ENCODE measurements at regions not wholly inside any gene's neighbourhood (a gene's known extent, or its start where the extent isn't known, plus 50 kb on each side); places are given as distances from the start of the nearest gene placed in this dataset.

DNA sequence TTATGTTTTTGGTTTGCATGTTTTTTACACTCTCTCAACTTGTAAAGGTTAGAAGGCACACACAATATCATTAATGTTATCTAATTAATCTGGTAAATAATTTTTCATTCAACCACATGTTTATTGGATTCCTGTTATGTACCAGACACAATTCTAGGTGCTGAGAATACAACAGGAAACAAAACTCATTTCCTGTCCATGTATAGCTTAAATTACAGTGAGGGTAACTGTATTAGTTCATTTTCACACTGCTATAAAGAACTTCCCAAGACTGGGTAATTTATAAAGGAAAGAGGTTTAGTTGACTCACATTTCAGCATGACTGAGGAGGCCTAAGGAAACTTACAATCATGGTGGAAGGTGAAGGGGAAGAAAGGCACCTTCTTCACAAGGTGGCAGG is 270.5 kb downstream of the TRIB2 start:
- Histone ChIP-seq H3K4me1 (ENCODE audit: control insufficient read depth, insufficient read depth, low read length) (no peaks in the 10 kb centered on the region), H3K27ac (ENCODE audit: low read length) (no peak overlapping the region), H3K9me3 (ENCODE audit: control insufficient read depth, insufficient read depth, low read depth, low read length) (no peaks in the 10 kb centered on the region), H3K4me3 (ENCODE audit: low read depth in 2 of 2, low read length in 2 of 2) (no peak overlapping the region), H3K36me3 (ENCODE audit: control insufficient read depth, insufficient read depth, low read length) (no peaks in the 10 kb centered on the region), H3K27me3 (ENCODE audit: control insufficient read depth, insufficient read depth, low read length) (no peaks in the 10 kb centered on the region)
- intact Hi-C loops (cut with micrococcal nuclease; ENCODE audit: unreplicated experiment), result no loop called here
- no peak for TF ChIP-seq TCF7L2 (IDR thresholded peaks at IDR 0.05; ENCODE audit: low read depth, low read length)
- no peak for TF ChIP-seq SIN3A (IDR thresholded peaks at IDR 0.05; ENCODE audit: borderline replicate concordance, insufficient read depth, low read depth, low read length)
- TF ChIP-seq POLR2AphosphoS5 (IDR thresholded peaks at IDR 0.05; ENCODE audit: low read depth, low read length), result no peak
- TF ChIP-seq REST (IDR thresholded peaks at IDR 0.05; ENCODE audit: insufficient read depth in 1 of 2, low read depth in 2 of 2, low read length in 1 of 2), result no peak
- no peak for TF ChIP-seq CTCF (IDR thresholded peaks at IDR 0.05)
- ATAC-seq (no peak), DNase-seq (ENCODE audit: low read depth, low spot score) (no peak)
- POLR2A ChIA-PET, result no interaction called here
- CTCF ChIA-PET, result no interaction called here
- in situ Hi-C loops (cut with HindIII; ENCODE audit: low pct_unique_long_range_greater_than_20kb, low sequenced_read_pairs), result no loop called here
- no TSS peak for BruUV-seq (replicated peaks)

DNA sequence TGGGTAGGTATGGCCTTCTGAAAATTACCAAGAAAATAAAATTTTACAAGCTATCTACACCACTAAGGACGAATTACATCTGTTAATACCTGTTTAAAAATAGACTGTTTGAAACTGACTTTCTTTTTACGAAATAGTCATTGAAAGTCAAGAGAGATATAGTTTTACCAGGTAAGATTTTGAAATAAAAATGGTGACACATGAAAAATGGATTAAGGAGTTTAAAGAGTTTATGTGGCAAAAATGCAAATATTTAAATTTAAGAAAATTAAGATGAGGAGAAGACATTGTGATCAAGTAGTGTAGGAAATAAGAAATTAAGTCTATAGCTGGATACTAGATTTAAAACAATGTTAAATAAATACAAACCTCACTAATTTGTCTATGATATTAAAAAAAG is 271.5 kb downstream of the TRIB2 start:
- Histone ChIP-seq H3K27ac (ENCODE audit: low read length) (no peak overlapping the region), H3K4me3 (ENCODE audit: low read depth in 2 of 2, low read length in 2 of 2) (no peak overlapping the region), H3K27me3 (ENCODE audit: control insufficient read depth, insufficient read depth, low read length) (no peaks in the 10 kb centered on the region), H3K9me3 (ENCODE audit: control insufficient read depth, insufficient read depth, low read depth, low read length) (no peaks in the 10 kb centered on the region), H3K4me1 (ENCODE audit: control insufficient read depth, insufficient read depth, low read length) (no peaks in the 10 kb centered on the region), H3K36me3 (ENCODE audit: control insufficient read depth, insufficient read depth, low read length) (no peaks in the 10 kb centered on the region)
- ChIA-PET CTCF (no interaction called here), POLR2A (no interaction called here)
- in situ Hi-C loops (cut with HindIII; ENCODE audit: low pct_unique_long_range_greater_than_20kb, low sequenced_read_pairs), result no loop called here
- no peak for DNase-seq (ENCODE audit: low read depth, low spot score)
- no peak for ATAC-seq
- intact Hi-C loops (cut with micrococcal nuclease; ENCODE audit: unreplicated experiment), result no loop called here
- TF ChIP-seq CTCF (IDR thresholded peaks at IDR 0.05) (no peak), TCF7L2 (IDR thresholded peaks at IDR 0.05; ENCODE audit: low read depth, low read length) (no peak), REST (IDR thresholded peaks at IDR 0.05; ENCODE audit: insufficient read depth in 1 of 2, low read depth in 2 of 2, low read length in 1 of 2) (no peak), POLR2AphosphoS5 (IDR thresholded peaks at IDR 0.05; ENCODE audit: low read depth, low read length) (no peak), SIN3A (IDR thresholded peaks at IDR 0.05; ENCODE audit: borderline replicate concordance, insufficient read depth, low read depth, low read length) (no peak)
- no TSS peak for BruUV-seq (replicated peaks)

Data from Panc1 (cell line).